GM21526 (cell line): ENCODE measurements at regions not wholly inside any gene's neighbourhood (a gene's known extent, or its start where the extent isn't known, plus 50 kb on each side); places are given as distances from the start of the nearest gene placed in this dataset.

Experiments
- ATAC-seq: cut with Tn5 transposase; IDR thresholded peaks from one replicate; pipeline ENCODE4 v1.9.1; 2021; ENCODE audit warnings: moderate library complexity; ENCODE audit not compliant: unreplicated experiment, low FRiP score

DNA sequence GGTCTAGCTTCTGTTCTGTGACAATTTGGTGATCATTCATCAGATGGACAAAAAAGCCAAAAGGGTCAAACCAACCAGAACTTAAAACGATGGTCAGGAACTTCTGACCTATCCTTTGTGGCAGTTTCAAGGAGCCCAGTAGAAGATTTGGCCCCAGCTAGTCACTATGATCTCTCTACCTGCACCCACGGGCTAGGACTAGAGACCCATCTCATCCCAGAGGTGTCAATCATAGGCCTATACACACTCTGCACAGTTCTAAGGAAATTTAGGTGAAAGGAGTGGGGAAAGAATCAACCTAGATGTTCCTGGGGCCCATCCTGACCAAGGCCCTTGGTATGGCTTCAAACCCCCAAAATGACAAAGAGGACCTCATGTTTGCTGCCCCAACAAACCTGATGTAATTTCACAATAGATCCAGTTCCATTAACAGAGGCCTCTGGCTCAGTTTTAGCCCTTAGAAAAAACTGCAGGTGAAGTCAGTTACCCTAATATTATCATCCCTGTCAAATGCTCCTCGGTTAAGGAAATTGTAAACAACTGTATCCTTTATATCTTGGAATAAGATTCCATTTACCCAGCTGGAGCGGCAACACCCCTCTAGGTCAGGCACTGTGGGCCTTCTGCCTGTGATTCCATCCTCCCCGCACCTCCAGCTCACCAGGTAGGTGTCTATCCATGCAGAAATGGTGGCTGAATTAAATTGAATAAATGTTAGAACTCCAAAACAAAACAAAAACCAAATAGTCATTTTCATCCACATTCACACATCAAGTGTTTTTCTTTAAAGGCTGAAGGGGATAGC, 138.7 kb downstream of the ENC1 start:
- ATAC-seq: no peak

DNA sequence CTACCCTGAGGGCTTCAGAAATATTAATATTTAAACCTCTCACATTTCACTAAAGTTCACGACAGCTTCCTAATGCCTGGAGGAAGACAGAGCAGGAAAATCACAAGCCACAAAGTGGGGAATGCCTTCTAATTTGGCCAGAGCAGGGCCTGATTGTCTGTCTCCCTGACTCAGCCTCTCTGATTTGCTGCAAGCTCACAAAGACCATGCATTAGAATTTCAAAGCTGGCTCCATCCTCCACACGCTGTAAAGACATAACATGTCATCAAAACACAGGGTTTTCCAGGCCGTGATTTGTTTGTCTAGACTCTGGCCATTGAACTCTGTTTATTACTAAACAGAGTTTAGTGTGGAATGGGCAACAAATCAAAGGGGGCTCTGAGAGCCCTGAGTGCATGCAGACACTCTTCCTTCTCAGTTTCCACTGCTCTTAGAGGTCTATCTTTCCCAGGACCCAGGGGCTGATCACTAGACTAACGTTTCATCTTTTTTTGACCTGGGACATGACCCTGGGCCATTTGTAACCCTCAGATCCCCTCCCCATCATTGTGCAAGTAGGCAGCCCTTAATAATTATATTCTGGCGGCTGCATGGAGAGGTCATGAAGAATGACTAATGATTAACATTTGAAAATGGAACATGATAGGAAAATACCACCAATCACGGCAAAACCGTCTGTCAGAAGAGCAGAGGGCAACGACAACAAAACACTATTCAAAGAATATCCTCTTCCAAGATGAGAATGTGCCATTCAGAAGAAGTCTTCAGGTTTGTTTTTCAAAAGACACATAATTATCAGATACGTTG, 140.2 kb downstream of the ENC1 start:
- ATAC-seq: no peak

DNA sequence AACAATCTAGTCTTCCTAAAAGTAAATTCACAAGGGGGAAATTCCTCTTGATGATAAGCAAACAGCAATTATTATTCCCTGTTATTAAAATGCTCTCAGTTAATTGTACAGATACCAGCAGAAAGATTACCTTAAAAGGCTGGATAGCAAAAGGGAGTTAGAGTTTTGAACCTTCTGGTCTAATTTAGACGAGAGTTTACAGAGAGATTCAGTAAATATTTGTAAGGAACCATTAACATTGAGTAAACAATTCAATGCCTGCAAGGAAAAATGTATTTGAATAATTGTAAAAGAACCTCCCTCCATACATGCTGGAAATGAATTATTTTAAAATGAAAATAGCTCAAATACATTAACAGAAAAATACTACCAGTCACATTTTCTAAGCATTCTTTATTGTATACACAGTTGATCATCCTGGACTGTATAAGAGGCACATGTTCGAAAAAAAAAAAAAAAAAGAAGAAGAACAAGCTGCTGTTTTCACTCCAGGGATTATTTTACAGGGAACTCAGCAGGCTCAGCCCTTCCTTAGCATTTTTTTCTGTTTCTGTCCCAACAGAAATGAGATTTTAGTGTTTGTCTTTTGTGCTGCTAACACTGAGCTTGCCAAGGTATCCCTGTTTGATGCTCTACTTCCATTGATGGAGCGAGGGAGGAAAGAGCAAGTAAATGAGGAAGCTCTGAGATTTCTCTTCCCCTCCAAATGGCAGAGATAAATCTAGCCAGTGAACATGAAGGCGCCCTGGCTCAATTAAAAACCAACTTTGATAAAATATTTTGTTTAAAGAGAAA, 141.1 kb downstream of the ENC1 start:
- ATAC-seq: no peak

DNA sequence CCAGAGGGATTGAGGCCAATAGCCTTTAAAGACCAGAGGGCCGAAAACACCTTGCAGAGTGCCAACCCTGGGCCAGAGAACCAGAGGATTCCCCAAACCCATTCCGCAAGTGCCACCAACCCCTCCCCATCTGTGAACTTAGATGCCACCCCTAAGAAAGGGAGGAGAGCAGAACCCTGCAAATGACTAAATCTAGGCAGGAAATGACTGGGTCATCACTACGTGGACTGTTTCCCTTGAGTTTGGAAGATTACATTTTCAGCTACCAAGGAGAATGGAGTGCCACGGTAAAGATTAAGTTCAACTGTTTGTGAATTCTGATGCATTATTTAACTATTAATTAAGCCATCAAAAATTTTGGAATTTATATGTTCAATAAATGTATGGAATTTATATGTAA, 142.8 kb downstream of the ENC1 start:
- no peak for ATAC-seq

DNA sequence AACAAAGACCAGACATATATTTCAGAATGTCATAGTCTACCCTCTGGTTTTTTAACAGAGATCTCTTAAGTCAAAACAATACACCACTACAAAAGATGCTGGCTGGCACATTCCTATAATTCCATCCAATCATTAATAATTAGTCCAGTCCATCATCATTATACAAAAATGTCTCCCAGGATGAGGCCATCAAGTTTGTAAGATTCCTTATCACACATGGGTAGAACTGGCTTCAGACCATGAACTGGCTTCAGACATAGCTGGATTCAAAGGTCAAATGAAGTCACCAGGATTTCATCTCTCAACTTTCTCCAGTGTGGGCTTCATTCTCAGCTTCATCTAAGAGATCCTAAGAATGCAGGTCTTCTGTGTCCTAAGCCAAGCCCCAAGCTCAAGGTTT, 147.1 kb downstream of the ENC1 start:
- ATAC-seq: no peak

DNA sequence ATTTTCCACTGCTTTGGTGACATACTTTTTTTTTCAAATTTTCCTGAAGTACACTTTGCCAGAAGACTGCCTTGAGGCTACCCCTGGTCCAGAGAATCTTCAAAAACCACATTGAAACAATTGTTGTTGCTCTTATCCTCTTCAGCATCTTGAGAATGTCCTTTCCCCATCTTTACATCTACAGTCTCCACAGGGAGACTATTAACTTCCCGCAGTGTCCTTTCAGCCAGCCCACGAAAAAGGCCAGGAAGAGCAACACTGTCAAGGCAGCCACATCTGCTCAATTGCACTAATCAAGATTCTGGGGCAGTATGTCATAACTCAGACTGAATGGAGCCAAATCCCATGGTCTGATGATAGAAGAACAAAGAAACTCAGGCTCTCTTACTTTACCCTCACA, 148.3 kb downstream of the ENC1 start:
- no peak for ATAC-seq

DNA sequence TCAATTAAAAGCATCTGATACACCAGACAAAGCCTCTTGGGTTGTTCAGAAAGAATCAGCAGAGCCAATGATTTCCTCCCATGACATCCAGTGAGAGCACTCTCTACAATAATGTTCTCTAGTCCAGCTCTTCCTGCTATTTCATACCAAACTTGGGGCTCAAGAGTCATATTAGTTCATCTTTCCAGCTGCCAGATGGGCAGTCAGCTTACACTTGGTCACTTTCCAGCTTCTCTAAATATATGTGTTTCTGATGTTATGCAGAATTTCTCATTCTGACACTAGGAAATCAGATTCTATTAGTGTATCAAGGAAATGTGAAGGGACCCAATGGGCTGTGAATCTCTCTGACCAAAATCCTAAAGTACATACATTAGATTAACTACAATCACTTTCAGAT, 148.9 kb downstream of the ENC1 start:
- ATAC-seq: no peak

DNA sequence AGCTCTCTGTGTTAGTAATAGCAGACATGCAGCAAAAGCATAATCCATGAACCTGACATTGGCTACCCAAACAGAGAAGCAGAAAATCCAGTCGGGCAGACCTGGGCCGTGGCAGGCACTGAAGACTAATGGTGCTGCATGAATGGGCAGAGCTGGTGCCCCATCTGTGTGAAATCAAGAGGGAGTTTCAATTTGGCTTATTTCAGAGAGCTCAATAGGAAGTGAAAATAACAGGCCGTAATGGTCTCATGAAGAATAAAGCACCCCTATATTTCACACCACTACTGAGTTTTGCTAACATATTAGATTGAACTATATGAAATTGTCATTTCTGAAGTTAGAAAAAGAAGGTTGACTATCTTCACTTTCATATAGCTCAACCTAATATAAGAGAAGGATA, 149.7 kb downstream of the ENC1 start:
- peak; percentile 96 for ATAC-seq

DNA sequence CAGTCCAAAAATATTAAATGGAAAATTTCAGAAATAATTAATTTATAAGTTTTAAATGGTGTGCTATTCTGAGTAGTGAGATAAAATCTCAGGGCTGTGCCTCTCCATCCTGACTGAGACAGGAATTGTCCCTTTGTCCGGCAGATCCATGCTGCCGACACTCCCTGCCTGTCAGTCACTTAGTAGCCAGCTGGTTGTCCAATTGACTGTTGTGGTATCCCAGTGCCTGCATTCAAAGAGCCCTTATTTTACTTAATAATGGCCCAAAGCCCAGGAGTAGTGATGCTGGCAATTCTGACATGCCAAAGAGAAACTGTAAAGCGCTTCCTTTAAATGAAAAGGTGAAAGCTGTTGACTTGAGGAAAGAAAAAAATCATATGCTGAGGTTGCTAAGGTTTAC, 157.5 kb downstream of the ENC1 start:
- no peak for ATAC-seq

DNA sequence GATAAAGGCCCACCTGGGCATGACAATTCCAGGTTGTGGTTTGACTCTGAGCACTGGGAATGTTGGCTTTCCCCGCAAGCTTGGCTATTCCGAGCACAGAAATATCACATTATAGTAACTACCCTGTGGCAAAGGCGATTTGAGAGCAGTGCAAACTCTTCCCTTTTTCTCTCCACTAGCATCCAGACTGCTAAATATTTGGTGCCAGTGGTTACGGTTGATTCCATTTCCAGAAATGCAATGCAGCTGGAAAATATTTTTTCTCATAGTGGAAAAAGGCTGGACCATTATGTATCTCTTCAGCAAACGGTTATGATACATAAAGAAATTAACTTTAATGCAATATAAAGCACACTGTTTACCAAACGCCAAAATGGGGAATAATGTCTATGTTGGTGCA, 158.0 kb downstream of the ENC1 start:
- ATAC-seq: no peak

DNA sequence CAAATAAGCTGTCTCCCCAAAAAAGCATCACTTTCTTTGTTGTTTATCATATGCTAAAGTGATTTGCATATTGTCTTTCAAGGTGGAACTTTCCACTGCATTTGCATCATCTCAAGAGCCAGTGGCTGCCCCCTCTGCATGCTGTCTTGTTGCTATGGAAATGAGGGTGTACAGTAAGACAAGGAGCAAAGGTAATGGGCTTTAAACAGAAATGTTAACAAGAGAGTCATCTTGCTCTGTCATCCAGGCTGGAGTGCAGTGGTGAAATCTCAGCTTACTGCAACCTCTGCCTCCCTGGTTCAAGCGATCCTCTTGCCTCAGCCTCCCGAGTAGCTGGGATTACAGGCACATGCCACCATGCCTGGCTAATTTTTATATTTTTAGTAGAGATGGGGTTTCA, 159.2 kb downstream of the ENC1 start:
- peak; percentile 69 for ATAC-seq

DNA sequence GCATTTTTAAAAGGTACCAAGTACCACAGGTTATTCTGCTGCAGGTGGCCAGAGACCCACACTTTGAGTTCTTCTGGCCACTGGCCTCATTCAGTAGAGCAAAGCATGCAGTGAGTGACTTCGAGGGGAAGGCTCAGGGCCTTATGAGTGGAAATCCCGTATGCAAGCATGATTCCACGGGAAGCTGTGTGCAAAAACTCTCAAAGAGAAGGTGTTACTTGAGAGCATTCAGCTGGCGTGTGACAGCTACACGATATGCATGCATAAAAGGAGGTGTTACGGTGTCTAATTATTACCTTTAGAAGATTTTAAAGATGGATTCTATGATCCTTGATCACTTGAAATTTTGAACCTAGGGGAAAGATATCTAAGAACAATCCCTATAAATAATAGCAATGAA, 160.3 kb downstream of the ENC1 start:
- ATAC-seq: no peak

DNA sequence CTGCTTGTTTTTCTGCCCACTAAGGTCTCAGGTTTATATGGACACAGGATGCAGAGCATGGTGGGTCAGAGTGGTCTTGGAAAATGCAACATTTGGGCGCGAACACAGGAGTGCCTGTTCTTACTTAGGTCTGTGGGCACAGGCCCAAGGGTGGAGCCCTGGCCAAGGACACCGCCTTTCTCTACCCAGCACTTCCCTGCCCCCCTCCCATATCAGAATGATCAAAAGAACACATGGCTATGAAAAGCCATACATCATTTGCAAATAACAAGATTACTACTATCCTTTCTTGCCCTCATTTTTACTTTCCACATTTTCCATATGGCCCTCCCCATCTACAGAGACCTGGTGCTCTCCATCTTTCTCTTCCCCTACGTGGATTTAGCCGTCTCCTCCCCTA, 162.2 kb downstream of the ENC1 start:
- ATAC-seq: no peak

DNA sequence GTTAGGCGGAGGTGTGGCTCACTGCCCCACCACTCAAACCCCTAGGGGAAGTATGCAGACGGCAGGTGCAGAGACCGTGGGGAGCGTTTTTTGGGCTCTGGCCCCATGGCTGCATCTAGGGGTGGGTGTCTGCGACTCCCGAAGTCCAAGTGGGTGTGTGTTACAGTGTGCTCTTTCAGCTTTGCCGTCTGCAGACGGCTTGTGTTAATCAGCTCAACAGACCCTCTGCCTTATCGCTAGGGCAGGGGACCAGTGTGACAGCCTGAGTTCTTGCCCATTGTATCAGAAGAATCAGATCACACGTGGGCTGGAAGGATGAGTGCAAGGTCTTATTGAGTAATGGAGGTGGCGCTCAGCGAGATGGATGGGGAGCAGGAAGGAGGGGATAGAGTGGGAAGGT, 162.8 kb downstream of the ENC1 start:
- ATAC-seq: no peak

DNA sequence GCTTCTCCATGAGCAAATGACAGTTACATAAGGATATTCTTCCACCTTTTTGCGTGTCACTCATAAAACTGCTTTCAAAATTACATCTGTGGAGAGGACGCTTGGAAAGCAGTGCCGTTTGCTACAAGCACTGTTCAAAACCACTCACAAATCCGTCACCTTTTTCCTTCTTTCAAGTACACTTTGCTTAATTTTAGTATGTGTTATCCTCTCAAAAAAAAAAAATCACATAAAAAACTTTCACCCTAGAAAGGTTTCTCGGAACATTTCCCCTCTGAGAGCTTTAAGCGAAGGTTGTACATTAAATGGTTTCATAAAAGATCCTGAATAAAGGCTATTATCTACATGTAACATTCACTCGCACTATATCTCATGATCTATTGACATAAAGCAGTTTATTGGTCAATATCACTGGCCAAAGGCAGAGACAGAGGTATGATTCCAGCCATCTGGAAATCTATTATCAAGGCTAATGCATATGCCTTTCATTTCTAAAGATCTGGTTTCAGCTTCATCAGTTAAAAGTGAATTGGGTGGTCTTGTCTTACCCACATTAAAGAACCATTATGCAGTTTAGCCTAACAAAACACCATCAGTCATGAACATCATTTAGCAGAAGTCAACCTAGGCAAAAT, 163.6 kb downstream of the ENC1 start:
- no peak for ATAC-seq

DNA sequence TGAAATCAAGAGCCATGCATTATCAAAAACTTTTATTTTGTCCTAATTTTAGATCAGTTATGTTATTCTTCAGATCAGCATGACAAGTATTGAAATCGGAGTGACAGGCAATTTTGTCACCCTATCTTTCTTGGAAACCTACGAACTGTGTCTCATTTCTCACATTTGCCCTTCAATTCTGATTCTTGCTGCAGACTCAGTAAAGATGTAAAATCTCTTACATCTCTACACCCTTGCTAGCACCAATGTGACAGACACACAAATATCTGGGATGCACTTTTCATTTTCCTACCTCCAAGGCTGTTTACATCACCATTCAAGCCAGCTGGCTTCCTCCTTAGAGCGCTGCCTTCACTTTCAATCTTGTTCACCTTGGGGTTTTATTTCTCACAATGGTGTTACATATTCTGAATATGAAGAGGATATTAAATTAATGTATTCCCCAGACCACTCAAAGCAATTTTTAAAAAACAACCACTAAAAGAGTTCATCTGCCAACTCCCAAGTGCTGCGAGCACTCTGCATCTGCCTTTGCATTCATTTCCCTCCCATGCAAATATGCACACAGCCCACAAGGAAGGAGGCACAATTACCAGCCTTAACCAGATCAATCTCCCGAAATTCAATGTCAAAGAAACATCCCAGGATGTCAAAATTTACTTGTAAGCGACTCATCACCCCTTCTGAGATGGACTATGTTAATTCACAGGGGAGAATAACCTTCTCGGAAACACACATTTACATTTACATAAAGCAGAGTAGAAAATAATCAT, 164.3 kb downstream of the ENC1 start:
- no peak for ATAC-seq

DNA sequence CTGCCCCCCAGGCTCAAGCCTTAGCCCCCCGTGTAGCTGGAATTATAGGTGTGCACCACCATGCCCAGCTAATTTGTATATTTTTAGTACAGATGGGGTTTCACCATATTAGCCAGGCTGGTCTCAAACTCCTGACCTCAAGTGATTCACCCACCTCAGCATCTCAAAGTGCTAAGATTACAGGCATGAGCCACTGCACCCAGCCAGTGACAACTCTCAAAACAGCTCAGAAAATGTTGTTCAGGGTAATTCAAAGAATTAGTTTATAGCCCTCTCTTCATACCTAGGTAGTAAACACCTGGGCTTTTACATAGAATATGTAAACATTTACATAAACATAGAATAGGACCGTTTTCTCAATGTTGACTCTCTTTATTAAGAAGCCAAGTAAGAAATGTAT, 168.7 kb downstream of the ENC1 start:
- no peak for ATAC-seq

DNA sequence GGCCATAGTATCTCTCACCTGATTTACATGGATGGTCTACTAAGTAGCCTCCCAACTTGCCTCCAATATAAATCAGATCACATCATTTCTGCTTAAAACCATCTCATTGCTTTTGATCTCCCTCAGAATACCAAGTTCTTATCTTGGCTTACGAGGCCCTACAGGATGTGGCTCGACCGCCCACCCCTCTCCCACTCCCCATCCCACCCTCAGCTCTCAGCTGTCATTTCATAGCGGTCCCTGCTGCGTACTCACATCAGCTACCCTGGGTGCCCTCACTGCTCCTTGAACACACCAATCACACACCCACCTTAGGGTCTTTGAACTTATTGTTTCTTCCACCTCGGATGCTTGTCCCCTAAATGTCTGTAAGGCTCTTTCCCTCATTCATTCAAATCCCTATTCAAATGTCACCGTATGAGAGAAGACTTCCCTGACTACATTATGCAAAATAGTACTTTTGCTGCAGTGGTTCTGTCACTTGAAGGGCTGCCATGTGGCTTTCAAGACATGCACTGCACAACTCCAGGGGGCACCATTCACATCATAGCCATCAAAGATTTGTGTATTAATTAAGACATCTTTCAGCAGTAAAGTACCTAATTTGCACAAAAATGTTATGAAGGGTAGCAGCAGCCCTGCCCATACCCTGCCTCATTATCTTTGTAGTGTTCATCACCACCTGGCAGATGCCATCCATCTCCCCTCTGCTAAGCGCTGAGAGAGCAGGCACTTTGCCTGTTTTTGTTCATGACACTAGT, 171.1 kb downstream of the ENC1 start:
- no peak for ATAC-seq

DNA sequence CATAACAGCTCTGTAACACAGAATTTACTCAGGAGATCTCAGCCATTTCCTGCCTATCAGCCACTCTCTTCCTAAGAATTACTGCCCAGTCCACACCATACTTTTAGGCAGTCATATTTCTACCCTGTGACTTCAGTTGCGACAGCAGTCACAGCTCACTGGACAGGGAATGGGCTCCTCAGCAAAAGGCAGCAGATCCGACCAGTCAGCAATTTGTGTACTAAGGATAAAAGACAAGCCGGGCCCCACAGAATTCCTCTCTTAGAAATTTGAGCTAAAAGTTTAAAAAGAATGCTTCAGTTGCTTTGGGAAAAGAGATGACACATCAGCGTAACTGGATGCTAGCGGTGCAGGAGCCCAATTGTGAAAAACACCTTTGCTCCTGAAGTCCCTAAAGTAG, 172.1 kb downstream of the ENC1 start:
- no peak for ATAC-seq
